ENCODE measurements at regions not wholly inside any gene's neighbourhood (a gene's known extent, or its start where the extent isn't known, plus 50 kb on each side); places are given as distances from the start of the nearest gene placed in this dataset.

- no peak for ATAC-seq (ENCODE audit: insufficient read depth, low read depth)
- no peak for DNase-seq
- no peak overlapping the region for H3K9ac ChIP-seq (ENCODE audit: low read depth, low read length)
- H3K4me1 ChIP-seq (ENCODE audit: insufficient read depth, low read length): no peaks in the 10 kb centered on the region
- no peak overlapping the region for H2AFZ ChIP-seq (ENCODE audit: low read depth, low read length)
- H3K9me3 ChIP-seq (ENCODE audit: insufficient read depth, low read length, severe bottlenecking): no peaks in the 10 kb centered on the region
- H3K79me2 ChIP-seq (ENCODE audit: insufficient read depth, low read length): no peaks in the 10 kb centered on the region
- peaks cover 16% of the 10 kb centered on the region for H3K27me3 ChIP-seq (ENCODE audit: insufficient read depth, low read length, poor library complexity)
- H3K27ac ChIP-seq (ENCODE audit: low read length): no peak overlapping the region
- no peaks in the 10 kb centered on the region for H3K36me3 ChIP-seq (ENCODE audit: insufficient read depth, low read length)
- no peaks in the 10 kb centered on the region; the same call in 1 of the 2 replicates for H4K20me1 ChIP-seq (ENCODE audit: insufficient read depth, low read length)
- H3K4me3 ChIP-seq (ENCODE audit: low read depth in 1 of 2, low read length in 2 of 2): no peak overlapping the region
- H3K4me2 ChIP-seq (ENCODE audit: insufficient read depth, low read length): no peak overlapping the region
- no peak for TF ChIP-seq EZH2 (IDR thresholded peaks at IDR 0.05; ENCODE audit: borderline replicate concordance, low read depth, low read length, severe bottlenecking)
- TF ChIP-seq, protein P1, sequence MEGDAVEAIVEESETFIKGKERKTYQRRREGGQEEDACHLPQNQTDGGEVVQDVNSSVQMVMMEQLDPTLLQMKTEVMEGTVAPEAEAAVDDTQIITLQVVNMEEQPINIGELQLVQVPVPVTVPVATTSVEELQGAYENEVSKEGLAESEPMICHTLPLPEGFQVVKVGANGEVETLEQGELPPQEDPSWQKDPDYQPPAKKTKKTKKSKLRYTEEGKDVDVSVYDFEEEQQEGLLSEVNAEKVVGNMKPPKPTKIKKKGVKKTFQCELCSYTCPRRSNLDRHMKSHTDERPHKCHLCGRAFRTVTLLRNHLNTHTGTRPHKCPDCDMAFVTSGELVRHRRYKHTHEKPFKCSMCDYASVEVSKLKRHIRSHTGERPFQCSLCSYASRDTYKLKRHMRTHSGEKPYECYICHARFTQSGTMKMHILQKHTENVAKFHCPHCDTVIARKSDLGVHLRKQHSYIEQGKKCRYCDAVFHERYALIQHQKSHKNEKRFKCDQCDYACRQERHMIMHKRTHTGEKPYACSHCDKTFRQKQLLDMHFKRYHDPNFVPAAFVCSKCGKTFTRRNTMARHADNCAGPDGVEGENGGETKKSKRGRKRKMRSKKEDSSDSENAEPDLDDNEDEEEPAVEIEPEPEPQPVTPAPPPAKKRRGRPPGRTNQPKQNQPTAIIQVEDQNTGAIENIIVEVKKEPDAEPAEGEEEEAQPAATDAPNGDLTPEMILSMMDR (IDR thresholded peaks at IDR 0.05; ENCODE audit: borderline replicate concordance, extremely low read depth, low read length, poor library complexity, severe bottlenecking): no peak
These were observed 174.1 kb downstream of the CSNK2A3 start for GRCh38 chr11:11178671-11179638.

DNA sequence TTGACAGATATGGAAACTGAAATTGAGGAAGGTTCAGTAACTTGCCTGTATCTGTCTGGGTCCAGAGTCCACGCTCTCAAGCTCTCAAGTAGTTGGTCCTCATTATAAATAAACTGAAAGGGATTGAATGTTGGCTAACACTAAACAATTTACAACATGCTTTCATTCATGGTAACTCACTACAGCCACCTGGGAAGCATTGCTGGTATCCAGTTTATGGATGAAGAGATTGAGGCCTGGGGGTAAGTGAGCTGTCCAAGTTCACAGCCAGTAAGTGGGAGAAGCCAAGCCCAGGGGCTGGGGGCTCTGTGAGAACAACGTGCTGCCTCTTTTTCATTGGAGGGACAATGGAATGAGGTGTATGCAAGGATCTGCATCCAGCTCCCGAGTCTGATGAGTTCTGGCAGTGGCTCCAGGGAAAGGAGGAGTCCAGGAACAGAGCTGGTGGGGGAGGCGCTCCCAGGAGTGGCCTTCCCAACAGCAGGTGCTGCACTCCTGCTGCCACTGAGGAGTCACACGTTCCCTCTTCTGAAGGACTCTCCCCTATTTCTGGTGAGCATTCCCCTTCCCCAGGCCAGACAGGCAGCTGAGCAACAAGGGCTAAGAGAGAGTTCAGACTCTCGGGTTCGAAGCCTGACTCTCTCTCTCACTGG is 175.8 kb downstream of the CSNK2A3 start:
- Histone ChIP-seq H3K4me3 (ENCODE audit: low read depth in 1 of 2, low read length in 2 of 2) (no peak overlapping the region), H3K9me3 (ENCODE audit: insufficient read depth, low read length, severe bottlenecking) (no peaks in the 10 kb centered on the region), H2AFZ (ENCODE audit: low read depth, low read length) (no peak overlapping the region), H3K79me2 (ENCODE audit: insufficient read depth, low read length) (no peaks in the 10 kb centered on the region), H3K9ac (ENCODE audit: low read depth, low read length) (no peak overlapping the region), H3K27me3 (ENCODE audit: insufficient read depth, low read length, poor library complexity) (peaks cover 24% of the 10 kb centered on the region), H4K20me1 (ENCODE audit: insufficient read depth, low read length) (no peaks in the 10 kb centered on the region; the same call in 1 of the 2 replicates), H3K36me3 (ENCODE audit: insufficient read depth, low read length) (no peaks in the 10 kb centered on the region), H3K27ac (ENCODE audit: low read length) (no peak overlapping the region), H3K4me1 (ENCODE audit: insufficient read depth, low read length) (no peaks in the 10 kb centered on the region), H3K4me2 (ENCODE audit: insufficient read depth, low read length) (no peak overlapping the region)
- TF ChIP-seq, protein P1 (IDR thresholded peaks at IDR 0.05; ENCODE audit: borderline replicate concordance, extremely low read depth, low read length, poor library complexity, severe bottlenecking): no peak
- no peak for TF ChIP-seq EZH2 (IDR thresholded peaks at IDR 0.05; ENCODE audit: borderline replicate concordance, low read depth, low read length, severe bottlenecking)
- DNase-seq: no peak
- no peak for ATAC-seq (ENCODE audit: insufficient read depth, low read depth)

GRCh38 chr11:11173316-11174025 is 179.6 kb downstream of the CSNK2A3 start:
- DNase-seq (no peak), ATAC-seq (ENCODE audit: insufficient read depth, low read depth) (no peak)
- no peaks in the 10 kb centered on the region for H3K9me3 ChIP-seq (ENCODE audit: insufficient read depth, low read length, severe bottlenecking)
- no peaks in the 10 kb centered on the region for H3K36me3 ChIP-seq (ENCODE audit: insufficient read depth, low read length)
- H3K4me2 ChIP-seq (ENCODE audit: insufficient read depth, low read length): no peak overlapping the region
- H3K27ac ChIP-seq (ENCODE audit: low read length): no peak overlapping the region
- no peak for TF ChIP-seq EZH2 (IDR thresholded peaks at IDR 0.05; ENCODE audit: borderline replicate concordance, low read depth, low read length, severe bottlenecking)
- TF ChIP-seq, protein P1 (IDR thresholded peaks at IDR 0.05; ENCODE audit: borderline replicate concordance, extremely low read depth, low read length, poor library complexity, severe bottlenecking): no peak
- no peak overlapping the region for H3K4me3 ChIP-seq (ENCODE audit: low read depth in 1 of 2, low read length in 2 of 2)
- H3K4me1 ChIP-seq (ENCODE audit: insufficient read depth, low read length): no peaks in the 10 kb centered on the region
- no peaks in the 10 kb centered on the region for H3K79me2 ChIP-seq (ENCODE audit: insufficient read depth, low read length)
- no peak overlapping the region for H2AFZ ChIP-seq (ENCODE audit: low read depth, low read length)
- peaks cover 19% of the 10 kb centered on the region for H3K27me3 ChIP-seq (ENCODE audit: insufficient read depth, low read length, poor library complexity)
- H4K20me1 ChIP-seq (ENCODE audit: insufficient read depth, low read length): no peaks in the 10 kb centered on the region
- H3K9ac ChIP-seq (ENCODE audit: low read depth, low read length): no peak overlapping the region

All from DND-41 (cell line).